ENCODE measurements at regions not wholly inside any gene's neighbourhood (a gene's known extent, or its start where the extent isn't known, plus 50 kb on each side); places are given as distances from the start of the nearest gene placed in this dataset.
A peak's percentile ranks its signal among the peaks of the same experiment; 100 is the strongest.

- TF ChIP-seq CTCF (conservative IDR thresholded peaks at IDR 0.05; ENCODE audit: low read length) = no peak
- H3K4me3 ChIP-seq (ENCODE audit: low read length) = no peak overlapping the region
Measured at GRCh38 chr7:116310141-116310540, 99.8 kb downstream of the TES start.

GRCh38 chr7:116311259-116311658 lies 100.9 kb downstream of the TES start:
- no peak for DNase-seq (ENCODE audit: low read depth)

More at GRCh38 chr7:116310141-116310540, 99.8 kb downstream of the TES start:
- no peak for DNase-seq (ENCODE audit: low read depth)

GRCh38 chr7:116311816-116312471 lies 101.6 kb downstream of the TES start:
- TF ChIP-seq CTCF (conservative IDR thresholded peaks at IDR 0.05; ENCODE audit: low read length) = no peak
- H3K4me3 ChIP-seq (ENCODE audit: low read length) = no peak overlapping the region
- no peak for DNase-seq (ENCODE audit: low read depth)

More at GRCh38 chr7:116311259-116311658, 100.9 kb downstream of the TES start:
- H3K4me3 ChIP-seq (ENCODE audit: low read length) = no peak overlapping the region
- no peak for TF ChIP-seq CTCF (conservative IDR thresholded peaks at IDR 0.05; ENCODE audit: low read length)

GRCh38 chr7:116315293-116315692 lies 105.0 kb downstream of the TES start:
- H3K4me3 ChIP-seq (ENCODE audit: low read length) = no peak overlapping the region
- no peak for TF ChIP-seq CTCF (conservative IDR thresholded peaks at IDR 0.05; ENCODE audit: low read length)
- DNase-seq (ENCODE audit: low read depth) = peak; percentile 66

- H3K4me3 ChIP-seq (ENCODE audit: low read length) = no peak overlapping the region
- DNase-seq (ENCODE audit: low read depth) = no peak
- TF ChIP-seq CTCF (conservative IDR thresholded peaks at IDR 0.05; ENCODE audit: low read length) = no peak
Measured at GRCh38 chr7:116315803-116316202, 105.5 kb downstream of the TES start.

GRCh38 chr7:116316838-116317628 lies 106.7 kb downstream of the TES start:
- DNase-seq (ENCODE audit: low read depth) = peak; percentile 99
- no peak for TF ChIP-seq CTCF (conservative IDR thresholded peaks at IDR 0.05; ENCODE audit: low read length)
- H3K4me3 ChIP-seq (ENCODE audit: low read length) = peak overlapping the region; percentile 17

GRCh38 chr7:116317907-116318306 lies 107.6 kb downstream of the TES start:
- H3K4me3 ChIP-seq (ENCODE audit: low read length) = no peak overlapping the region
- peak; percentile 56 for DNase-seq (ENCODE audit: low read depth)
- TF ChIP-seq CTCF (conservative IDR thresholded peaks at IDR 0.05; ENCODE audit: low read length) = no peak

Measured in AG10803 (cell line).